ENCODE measurements at regions not wholly inside any gene's neighbourhood (a gene's known extent, or its start where the extent isn't known, plus 50 kb on each side); places are given as distances from the start of the nearest gene placed in this dataset.

DNA sequence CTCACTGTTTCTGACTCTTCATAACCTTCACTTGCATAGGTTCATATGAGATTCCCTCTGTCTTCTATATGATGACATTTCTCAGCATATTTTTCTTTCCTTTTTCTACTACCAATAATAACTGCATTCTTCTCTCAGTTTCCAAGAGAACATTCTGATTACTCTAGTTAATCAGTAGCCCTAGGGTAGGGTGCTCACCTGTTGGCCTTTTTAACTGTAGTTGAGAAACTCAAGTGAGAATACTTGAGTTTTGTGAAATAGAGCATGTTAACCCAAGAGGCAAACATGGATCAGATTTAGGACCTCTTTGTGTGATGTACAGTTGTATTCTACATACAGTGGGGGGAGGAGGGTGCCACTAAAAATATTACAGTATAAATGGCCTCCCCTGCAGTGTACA, 308.0 kb downstream of the CMPK2 start:
- intact Hi-C loops (cut with DNase I; ENCODE audit: low total_unique reads): no loop called here
- Histone ChIP-seq H3K9me3 (no peaks in the 10 kb centered on the region), H3K4me3 (no peak overlapping the region), H3K4me1 (no peaks in the 10 kb centered on the region), H3K27ac (no peak overlapping the region), H3K27me3 (replicated peaks in 1 of 7) (no peaks in the 10 kb centered on the region), H3K36me3 (no peaks in the 10 kb centered on the region)
- DNase-seq: no peak
- TF ChIP-seq POLR2A (IDR thresholded peaks at IDR 0.05) (no peak), POLR2AphosphoS5 (IDR thresholded peaks at IDR 0.05) (no peak), CTCF (IDR thresholded peaks at IDR 0.05 in 8 of 11, conservative IDR thresholded peaks at IDR 0.05 in 3 of 11) (no peak)

DNA sequence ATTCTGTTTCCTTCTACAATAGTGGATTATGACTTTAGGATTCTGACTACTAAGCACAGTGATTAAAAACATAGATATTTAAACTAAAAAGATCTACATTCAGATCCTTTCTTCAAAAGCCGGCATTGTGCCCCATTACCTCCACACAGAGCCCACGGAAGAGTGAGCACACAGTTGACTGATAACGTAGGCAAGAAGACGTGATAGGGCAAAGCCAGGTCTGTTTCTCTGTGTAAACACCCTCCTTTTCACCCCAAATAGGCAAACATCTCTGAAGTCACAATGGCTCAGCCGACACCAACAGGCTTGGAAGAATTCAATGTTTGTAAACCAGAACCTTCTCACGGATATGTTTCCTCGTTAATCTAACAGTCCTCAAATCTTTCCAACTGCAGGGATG, 302.9 kb downstream of the CMPK2 start:
- WGBS, 5 donors: 71 to 84% (median 80%) methylated on average over 7 of the region's 7 CpGs
- TF ChIP-seq POLR2AphosphoS5 (IDR thresholded peaks at IDR 0.05) (no peak), POLR2A (IDR thresholded peaks at IDR 0.05) (no peak), CTCF (IDR thresholded peaks at IDR 0.05 in 8 of 11, conservative IDR thresholded peaks at IDR 0.05 in 3 of 11) (no peak)
- Histone ChIP-seq H3K27me3 (replicated peaks in 1 of 7) (no peaks in the 10 kb centered on the region), H3K4me3 (no peak overlapping the region), H3K36me3 (no peaks in the 10 kb centered on the region), H3K4me1 (no peaks in the 10 kb centered on the region), H3K27ac (no peak overlapping the region), H3K9me3 (no peaks in the 10 kb centered on the region)
- intact Hi-C loops (cut with DNase I; ENCODE audit: low total_unique reads): no loop called here
- DNase-seq: no peak

DNA sequence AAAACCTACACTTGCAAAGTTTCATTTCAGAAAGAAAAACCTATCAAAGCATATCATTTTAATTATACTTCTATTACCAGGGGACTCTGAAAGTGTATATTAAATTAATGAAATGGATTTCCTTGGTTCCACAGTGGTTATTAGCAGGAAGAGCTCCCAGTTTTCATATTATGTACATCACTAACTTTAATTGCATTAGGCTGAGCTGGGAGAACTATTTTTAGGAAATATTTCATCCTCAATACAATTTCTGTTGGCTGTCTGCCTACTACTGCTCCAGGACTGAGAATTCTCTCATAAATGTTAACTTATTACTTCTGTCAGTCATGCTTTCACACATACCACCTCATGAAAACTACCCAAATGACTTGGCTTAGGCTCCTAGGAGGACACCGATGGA, 301.4 kb downstream of the CMPK2 start:
- 75 to 93% (median 79%) methylated on average over 1 of the region's 1 CpG for WGBS, 5 donors
- no peak for DNase-seq
- Histone ChIP-seq H3K9me3 (no peaks in the 10 kb centered on the region), H3K27ac (no peak overlapping the region), H3K36me3 (no peaks in the 10 kb centered on the region), H3K4me3 (no peak overlapping the region), H3K27me3 (replicated peaks in 1 of 7) (no peaks in the 10 kb centered on the region), H3K4me1 (no peaks in the 10 kb centered on the region)
- no peak for TF ChIP-seq POLR2AphosphoS5 (IDR thresholded peaks at IDR 0.05)
- no peak for TF ChIP-seq POLR2A (IDR thresholded peaks at IDR 0.05)
- no peak for TF ChIP-seq CTCF (IDR thresholded peaks at IDR 0.05 in 8 of 11, conservative IDR thresholded peaks at IDR 0.05 in 3 of 11)
- intact Hi-C loops (cut with DNase I; ENCODE audit: low total_unique reads): no loop called here

DNA sequence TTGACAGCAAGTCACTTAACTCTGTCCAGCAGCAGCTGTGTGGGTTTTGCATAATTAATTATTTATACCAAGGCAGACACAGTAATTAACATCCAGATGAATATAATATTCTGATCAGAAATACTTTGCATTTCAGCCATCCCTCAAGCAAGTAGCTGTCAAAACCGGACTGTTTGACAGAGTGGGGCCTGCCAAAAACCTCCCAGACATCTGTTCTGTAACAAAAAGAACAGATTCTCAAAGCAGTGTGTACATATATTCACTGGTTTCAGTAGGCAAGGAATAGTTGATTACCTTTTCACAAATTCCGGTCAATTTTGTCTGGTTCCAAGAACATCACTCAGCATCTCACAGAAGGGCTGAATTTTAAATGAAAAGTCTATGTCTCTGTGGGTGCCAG, 291.6 kb downstream of the CMPK2 start:
- Histone ChIP-seq H3K27ac (no peak overlapping the region), H3K27me3 (replicated peaks in 1 of 7) (no peaks in the 10 kb centered on the region), H3K9me3 (peaks cover 0 to 10% (median 0%) of the 10 kb centered on the region in 8 donors), H3K4me1 (no peaks in the 10 kb centered on the region), H3K4me3 (no peak overlapping the region), H3K36me3 (no peaks in the 10 kb centered on the region)
- DNase-seq: no peak
- TF ChIP-seq CTCF (IDR thresholded peaks at IDR 0.05 in 8 of 11, conservative IDR thresholded peaks at IDR 0.05 in 3 of 11): no peak
- TF ChIP-seq POLR2A (IDR thresholded peaks at IDR 0.05): no peak
- TF ChIP-seq POLR2AphosphoS5 (IDR thresholded peaks at IDR 0.05): no peak
- intact Hi-C loops (cut with DNase I; ENCODE audit: low total_unique reads): no loop called here
- 64 to 81% (median 76%) methylated on average over 2 of the region's 2 CpGs for WGBS, 5 donors

Measured in spleen (tissue), 11 donors.